ENCODE measurements at regions not wholly inside any gene's neighbourhood (a gene's known extent, or its start where the extent isn't known, plus 50 kb on each side); places are given as distances from the start of the nearest gene placed in this dataset.
A peak's percentile ranks its signal among the peaks of the same experiment; 100 is the strongest.

- no peaks in the 10 kb centered on the region for H3K36me3 ChIP-seq (ENCODE audit: control insufficient read depth, insufficient read depth, low read length)
- no CpG with 5 or more reads among the region's 1 CpG for WGBS (ENCODE audit: insufficient coverage)
- no peak overlapping the region for H3K27ac ChIP-seq (ENCODE audit: low read depth, low read length)
- H3K4me1 ChIP-seq (ENCODE audit: control insufficient read depth, insufficient read depth, low read length), result no peaks in the 10 kb centered on the region
- H3K27me3 ChIP-seq (ENCODE audit: control insufficient read depth, insufficient read depth, low read length), result no peaks in the 10 kb centered on the region
- H3K9me3 ChIP-seq (ENCODE audit: control insufficient read depth, insufficient read depth, low read length), result no peaks in the 10 kb centered on the region
- H3K4me3 ChIP-seq (ENCODE audit: low read depth, low read length), result no peak overlapping the region
- DNase-seq (ENCODE audit: low read depth in 4 of 6, low spot score in 6 of 6), result no peak
Observed at GRCh38 chrX:125175991-125176584, 143.6 kb upstream of the TEX13C start.

GRCh38 chrX:125193921-125194320, 125.8 kb upstream of the TEX13C start:
- 75% methylated on average over 3 of the region's 4 CpGs for WGBS (ENCODE audit: insufficient coverage)
- no peaks in the 10 kb centered on the region for H3K4me1 ChIP-seq (ENCODE audit: control insufficient read depth, insufficient read depth, low read length)
- no peak for DNase-seq (ENCODE audit: low read depth in 4 of 6, low spot score in 6 of 6)
- no peaks in the 10 kb centered on the region for H3K9me3 ChIP-seq (ENCODE audit: control insufficient read depth, insufficient read depth, low read length)
- no peaks in the 10 kb centered on the region for H3K36me3 ChIP-seq (ENCODE audit: control insufficient read depth, insufficient read depth, low read length)
- H3K27me3 ChIP-seq (ENCODE audit: control insufficient read depth, insufficient read depth, low read length), result peaks cover 2% of the 10 kb centered on the region
- no peak overlapping the region for H3K27ac ChIP-seq (ENCODE audit: low read depth, low read length)
- no peak overlapping the region for H3K4me3 ChIP-seq (ENCODE audit: low read depth, low read length)

- DNase-seq (ENCODE audit: low read depth in 4 of 6, low spot score in 6 of 6), result peak in 1 of 6 donors; percentile 25
- no CpG with 5 or more reads among the region's 1 CpG for WGBS (ENCODE audit: insufficient coverage)
- no peaks in the 10 kb centered on the region for H3K36me3 ChIP-seq (ENCODE audit: control insufficient read depth, insufficient read depth, low read length)
Observed at GRCh38 chrX:125198546-125198945, 121.1 kb upstream of the TEX13C start.

GRCh38 chrX:125202591-125203248, 117.0 kb upstream of the TEX13C start:
- H3K9me3 ChIP-seq (ENCODE audit: control insufficient read depth, insufficient read depth, low read length), result no peaks in the 10 kb centered on the region
- H3K4me1 ChIP-seq (ENCODE audit: control insufficient read depth, insufficient read depth, low read length), result peaks cover 9% of the 10 kb centered on the region
- WGBS (ENCODE audit: insufficient coverage), result 19% methylated on average over 20 of the region's 33 CpGs
- H3K4me3 ChIP-seq (ENCODE audit: low read depth, low read length), result peak overlapping the region; percentile 55
- peak in 2 of 6 donors; percentile 35 to 66 for DNase-seq (ENCODE audit: low read depth in 4 of 6, low spot score in 6 of 6)
- no peaks in the 10 kb centered on the region for H3K36me3 ChIP-seq (ENCODE audit: control insufficient read depth, insufficient read depth, low read length)
- no peak overlapping the region for H3K27ac ChIP-seq (ENCODE audit: low read depth, low read length)
- H3K27me3 ChIP-seq (ENCODE audit: control insufficient read depth, insufficient read depth, low read length), result peaks cover 19% of the 10 kb centered on the region

More at GRCh38 chrX:125198546-125198945, 121.1 kb upstream of the TEX13C start:
- no peak overlapping the region for H3K27ac ChIP-seq (ENCODE audit: low read depth, low read length)
- no peaks in the 10 kb centered on the region for H3K9me3 ChIP-seq (ENCODE audit: control insufficient read depth, insufficient read depth, low read length)
- H3K4me1 ChIP-seq (ENCODE audit: control insufficient read depth, insufficient read depth, low read length), result peaks cover 9% of the 10 kb centered on the region
- H3K27me3 ChIP-seq (ENCODE audit: control insufficient read depth, insufficient read depth, low read length), result peaks cover 16% of the 10 kb centered on the region
- H3K4me3 ChIP-seq (ENCODE audit: low read depth, low read length), result no peak overlapping the region

GRCh38 chrX:125203365-125203736, 116.3 kb upstream of the TEX13C start:
- H3K27me3 ChIP-seq (ENCODE audit: control insufficient read depth, insufficient read depth, low read length), result peaks cover 19% of the 10 kb centered on the region
- peak in 2 of 6 donors; percentile 15 to 31 for DNase-seq (ENCODE audit: low read depth in 4 of 6, low spot score in 6 of 6)

GRCh38 chrX:125203737-125204578, 115.7 kb upstream of the TEX13C start:
- Histone ChIP-seq H3K27ac (ENCODE audit: low read depth, low read length) (peak overlapping the region; percentile 61), H3K36me3 (ENCODE audit: control insufficient read depth, insufficient read depth, low read length) (no peaks in the 10 kb centered on the region), H3K27me3 (ENCODE audit: control insufficient read depth, insufficient read depth, low read length) (peaks cover 19% of the 10 kb centered on the region), H3K4me3 (ENCODE audit: low read depth, low read length) (peak overlapping the region; percentile 55), H3K4me1 (ENCODE audit: control insufficient read depth, insufficient read depth, low read length) (peaks cover 9% of the 10 kb centered on the region), H3K9me3 (ENCODE audit: control insufficient read depth, insufficient read depth, low read length) (no peaks in the 10 kb centered on the region)
- 25% methylated on average over 60 of the region's 63 CpGs for WGBS (ENCODE audit: insufficient coverage)
- peak in 3 of 6 donors; percentile 68 to 96 (median 90) for DNase-seq (ENCODE audit: low read depth in 4 of 6, low spot score in 6 of 6)

More at GRCh38 chrX:125203365-125203736, 116.3 kb upstream of the TEX13C start:
- WGBS (ENCODE audit: insufficient coverage), result 20% methylated on average over 25 of the region's 25 CpGs
- H3K27ac ChIP-seq (ENCODE audit: low read depth, low read length), result no peak overlapping the region
- H3K9me3 ChIP-seq (ENCODE audit: control insufficient read depth, insufficient read depth, low read length), result no peaks in the 10 kb centered on the region
- H3K4me1 ChIP-seq (ENCODE audit: control insufficient read depth, insufficient read depth, low read length), result peaks cover 9% of the 10 kb centered on the region
- peak overlapping the region; percentile 55 for H3K4me3 ChIP-seq (ENCODE audit: low read depth, low read length)
- H3K36me3 ChIP-seq (ENCODE audit: control insufficient read depth, insufficient read depth, low read length), result no peaks in the 10 kb centered on the region

- peak overlapping the region; percentile 55 for H3K27ac ChIP-seq (ENCODE audit: low read depth, low read length)
- no peaks in the 10 kb centered on the region for H3K9me3 ChIP-seq (ENCODE audit: control insufficient read depth, insufficient read depth, low read length)
- H3K4me1 ChIP-seq (ENCODE audit: control insufficient read depth, insufficient read depth, low read length), result peaks cover 9% of the 10 kb centered on the region
- peak in 1 of 6 donors; percentile 76 for DNase-seq (ENCODE audit: low read depth in 4 of 6, low spot score in 6 of 6)
- no peaks in the 10 kb centered on the region for H3K36me3 ChIP-seq (ENCODE audit: control insufficient read depth, insufficient read depth, low read length)
- peak overlapping the region; percentile 55 for H3K4me3 ChIP-seq (ENCODE audit: low read depth, low read length)
- peaks cover 19% of the 10 kb centered on the region for H3K27me3 ChIP-seq (ENCODE audit: control insufficient read depth, insufficient read depth, low read length)
- 24% methylated on average over 9 of the region's 22 CpGs for WGBS (ENCODE audit: insufficient coverage)
Observed at GRCh38 chrX:125204681-125205132, 115.0 kb upstream of the TEX13C start.

- Histone ChIP-seq H3K36me3 (ENCODE audit: control insufficient read depth, insufficient read depth, low read length) (no peaks in the 10 kb centered on the region), H3K27me3 (ENCODE audit: control insufficient read depth, insufficient read depth, low read length) (peaks cover 19% of the 10 kb centered on the region), H3K4me3 (ENCODE audit: low read depth, low read length) (peak overlapping the region; percentile 55), H3K27ac (ENCODE audit: low read depth, low read length) (peak overlapping the region; percentile 55), H3K9me3 (ENCODE audit: control insufficient read depth, insufficient read depth, low read length) (no peaks in the 10 kb centered on the region), H3K4me1 (ENCODE audit: control insufficient read depth, insufficient read depth, low read length) (peaks cover 9% of the 10 kb centered on the region)
- peak in 4 of 6 donors; percentile 50 to 96 (median 84) for DNase-seq (ENCODE audit: low read depth in 4 of 6, low spot score in 6 of 6)
- WGBS (ENCODE audit: insufficient coverage), result 24% methylated on average over 46 of the region's 48 CpGs
Observed at GRCh38 chrX:125205133-125205917, 114.3 kb upstream of the TEX13C start.

Data from spinal cord (tissue), 9 donors.